ENCODE measurements at regions not wholly inside any gene's neighbourhood (a gene's known extent, or its start where the extent isn't known, plus 50 kb on each side); places are given as distances from the start of the nearest gene placed in this dataset.

GRCh38 chr4:115671581-115671980 lies 558.2 kb upstream of the NDST4 start:
- intact Hi-C loops (cut with micrococcal nuclease; ENCODE audit: unreplicated experiment) = no loop called here
- POLR2A ChIA-PET = no interaction called here

GRCh38 chr4:115670930-115671329 lies 557.5 kb upstream of the NDST4 start:
- H3K27ac Mint-ChIP-seq (ENCODE audit: unreplicated experiment) = no peak overlapping the region
- H3K36me3 Mint-ChIP-seq (ENCODE audit: insufficient read depth, unreplicated experiment) = no peaks in the 10 kb centered on the region

More at GRCh38 chr4:115671581-115671980, 558.2 kb upstream of the NDST4 start:
- peaks cover under 1% of the 10 kb centered on the region for H3K27me3 Mint-ChIP-seq (ENCODE audit: insufficient read depth, unreplicated experiment)
- no peak overlapping the region for H3K27ac Mint-ChIP-seq (ENCODE audit: unreplicated experiment)
- H3K4me1 Mint-ChIP-seq (ENCODE audit: low read depth, unreplicated experiment) = no peaks in the 10 kb centered on the region
- no peak for DNase-seq
- no peak overlapping the region for H3K4me3 ChIP-seq (ENCODE audit: low read depth, low read length)
- no peaks in the 10 kb centered on the region for H3K9me3 Mint-ChIP-seq (ENCODE audit: unreplicated experiment)
- H3K36me3 Mint-ChIP-seq (ENCODE audit: insufficient read depth, unreplicated experiment) = no peaks in the 10 kb centered on the region
- no peaks in the 10 kb centered on the region for H3K4me1 ChIP-seq
- BruUV-seq (replicated peaks) = no TSS peak
- CTCF ChIA-PET = no interaction called here
- H3K4me3 Mint-ChIP-seq (ENCODE audit: unreplicated experiment) = no peak overlapping the region
- TF ChIP-seq CTCF (IDR thresholded peaks at IDR 0.05; ENCODE audit: insufficient read depth in 1 of 2, low read depth in 1 of 2, low read length in 1 of 2, severe bottlenecking in 1 of 2, unreplicated experiment in 1 of 2) = no peak
- no peaks in the 10 kb centered on the region for H3K36me3 ChIP-seq (ENCODE audit: control insufficient read depth, insufficient read depth, low read length)
- no peaks in the 10 kb centered on the region for H3K27me3 ChIP-seq (replicated peaks; ENCODE audit: control insufficient read depth, insufficient read depth, low read length)
- H3K9me3 ChIP-seq = no peaks in the 10 kb centered on the region

GRCh38 chr4:115668396-115668795 lies 555.0 kb upstream of the NDST4 start:
- no peak for TF ChIP-seq CTCF (IDR thresholded peaks at IDR 0.05; ENCODE audit: insufficient read depth in 1 of 2, low read depth in 1 of 2, low read length in 1 of 2, severe bottlenecking in 1 of 2, unreplicated experiment in 1 of 2)
- Histone ChIP-seq H3K9me3 (no peaks in the 10 kb centered on the region), H3K4me1 (no peaks in the 10 kb centered on the region), H3K27me3 (replicated peaks; ENCODE audit: control insufficient read depth, insufficient read depth, low read length) (no peaks in the 10 kb centered on the region), H3K4me3 (ENCODE audit: low read depth, low read length) (no peak overlapping the region), H3K36me3 (ENCODE audit: control insufficient read depth, insufficient read depth, low read length) (no peaks in the 10 kb centered on the region)
- H3K27ac Mint-ChIP-seq (ENCODE audit: unreplicated experiment) = no peak overlapping the region
- no peak for DNase-seq
- POLR2A ChIA-PET = no interaction called here
- peaks cover 6% of the 10 kb centered on the region for H3K27me3 Mint-ChIP-seq (ENCODE audit: insufficient read depth, unreplicated experiment)
- no TSS peak for BruUV-seq (replicated peaks)
- CTCF ChIA-PET = no interaction called here
- no peak overlapping the region for H3K4me3 Mint-ChIP-seq (ENCODE audit: unreplicated experiment)
- intact Hi-C loops (cut with micrococcal nuclease; ENCODE audit: unreplicated experiment) = no loop called here
- no peaks in the 10 kb centered on the region for H3K36me3 Mint-ChIP-seq (ENCODE audit: insufficient read depth, unreplicated experiment)
- no peaks in the 10 kb centered on the region for H3K9me3 Mint-ChIP-seq (ENCODE audit: unreplicated experiment)
- H3K4me1 Mint-ChIP-seq (ENCODE audit: low read depth, unreplicated experiment) = no peaks in the 10 kb centered on the region

More at GRCh38 chr4:115670930-115671329, 557.5 kb upstream of the NDST4 start:
- no peak for TF ChIP-seq CTCF (IDR thresholded peaks at IDR 0.05; ENCODE audit: insufficient read depth in 1 of 2, low read depth in 1 of 2, low read length in 1 of 2, severe bottlenecking in 1 of 2, unreplicated experiment in 1 of 2)
- ChIA-PET CTCF (no interaction called here), POLR2A (no interaction called here)
- Histone ChIP-seq H3K4me3 (ENCODE audit: low read depth, low read length) (no peak overlapping the region), H3K36me3 (ENCODE audit: control insufficient read depth, insufficient read depth, low read length) (no peaks in the 10 kb centered on the region), H3K9me3 (no peaks in the 10 kb centered on the region), H3K27me3 (replicated peaks; ENCODE audit: control insufficient read depth, insufficient read depth, low read length) (no peaks in the 10 kb centered on the region), H3K4me1 (no peaks in the 10 kb centered on the region)
- Mint-ChIP-seq H3K4me3 (ENCODE audit: unreplicated experiment) (no peak overlapping the region), H3K4me1 (ENCODE audit: low read depth, unreplicated experiment) (no peaks in the 10 kb centered on the region), H3K9me3 (ENCODE audit: unreplicated experiment) (no peaks in the 10 kb centered on the region), H3K27me3 (ENCODE audit: insufficient read depth, unreplicated experiment) (peaks cover 6% of the 10 kb centered on the region)
- no TSS peak for BruUV-seq (replicated peaks)
- DNase-seq = no peak
- intact Hi-C loops (cut with micrococcal nuclease; ENCODE audit: unreplicated experiment) = no loop called here
